H1 (cell line): ENCODE measurements at regions not wholly inside any gene's neighbourhood (a gene's known extent, or its start where the extent isn't known, plus 50 kb on each side); places are given as distances from the start of the nearest gene placed in this dataset.

ENCODE experiments used
- CTCF ChIA-PET: fragments of 300-600 bp; sonication (Branson Sonifier 250); formaldehyde crosslinking; loops from one replicate; lab custom pipeline; 2021; ENCODE audit not compliant: partially characterized antibody; lab: Charles Lee
- POLR2A ChIA-PET: fragments of 300-600 bp; sonication (Branson Sonifier 250); formaldehyde crosslinking; loops from one replicate; lab custom pipeline; 2021; ENCODE audit warnings: inconsistent platforms; ENCODE audit not compliant: partially characterized antibody; lab: Charles Lee
- DNase-seq, 2 experiments: peaks; one replicate each; pipeline versions ENCODE4 v3.0.0 to v3.0.0-alpha.2; 2010 to 2022; ENCODE audit warnings: low spot score in 2 of 2, low read depth in 1 of 2, mixed read lengths in 1 of 2
- FAIRE-seq: peaks from 2 replicates; lab custom pipeline; 2011; peaks lifted over from hg19 to GRCh38; lab: Jason Lieb, UNC
- H2AFZ ChIP-seq: 2 replicates; pipeline ENCODE4 v1.8.1; 2012; ENCODE audit warnings: low read length, inconsistent platforms
- H2AK5ac ChIP-seq: 2 replicates; pipeline ENCODE4 v1.6.1; 2013; ENCODE audit warnings: low read depth, low read length
- H2BK120ac ChIP-seq: replicated peaks from 2 replicates; pipeline ENCODE3; 2013; ENCODE audit warnings: low read depth, low read length, inconsistent platforms
- H2BK12ac ChIP-seq: 2 replicates; pipeline ENCODE4 v1.6.1; 2013; ENCODE audit warnings: low read depth, low read length
- H2BK15ac ChIP-seq: 2 replicates; pipeline ENCODE4 v1.6.1; 2013; ENCODE audit warnings: low read length
- H2BK20ac ChIP-seq: 2 replicates; pipeline ENCODE4 v1.6.1; 2013; ENCODE audit warnings: low read length
- H2BK5ac ChIP-seq: 2 replicates; pipeline ENCODE4 v1.6.1; 2013; ENCODE audit warnings: low read depth, low read length
- H3K14ac ChIP-seq: 2 replicates; pipeline ENCODE4 v1.6.1; 2013; ENCODE audit warnings: inconsistent platforms; ENCODE audit not compliant: insufficient read length
- H3K18ac ChIP-seq: 2 replicates; pipeline ENCODE4 v1.6.1; 2013; ENCODE audit warnings: low read length; ENCODE audit errors: extremely low read depth
- H3K23ac ChIP-seq: 2 replicates; pipeline ENCODE4 v1.6.1; 2013; ENCODE audit warnings: inconsistent platforms; ENCODE audit not compliant: insufficient read length
- H3K23me2 ChIP-seq: 2 replicates; pipeline ENCODE4 v1.6.1; 2013; ENCODE audit warnings: low read depth, low read length
- H3K27ac ChIP-seq: 2 replicates; pipeline ENCODE4 v1.6.1; 2011; ENCODE audit warnings: low read depth, low read length, inconsistent platforms
- H3K27me3 ChIP-seq, 4 experiments: replicated peaks in 1 of 4; 1 replicate in 1 of 4; 2 replicates in 3 of 4; pipeline versions ENCODE4 v1.6.1 to v1.8.1; 2011 to 2013; ENCODE audit warnings: low read length in 3 of 4, mild to moderate bottlenecking in 3 of 4, inconsistent platforms in 2 of 4, mixed read lengths in 2 of 4, moderate library complexity in 1 of 4; ENCODE audit not compliant: control insufficient read depth in 3 of 4, insufficient read depth in 3 of 4; ENCODE audit errors: extremely low read depth in 1 of 4
- H3K36me3 ChIP-seq, 4 experiments: 2 replicates each; pipeline versions ENCODE4 v1.6.1 to v1.8.1; 2011 to 2013; ENCODE audit warnings: mild to moderate bottlenecking in 4 of 4, low read length in 3 of 4, moderate library complexity in 2 of 4, control low read depth in 1 of 4, inconsistent platforms in 1 of 4; ENCODE audit not compliant: insufficient read depth in 4 of 4, control insufficient read depth in 2 of 4
- H3K4ac ChIP-seq: replicated peaks from 2 replicates; pipeline ENCODE3; 2013; ENCODE audit warnings: low read length, low read depth, mixed read lengths, inconsistent platforms; ENCODE audit not compliant: insufficient read length
- H3K4me1 ChIP-seq, 4 experiments: replicated peaks in 1 of 4; 1 replicate in 1 of 4; 2 replicates in 3 of 4; pipeline versions ENCODE4 v1.6.1 to v1.8.1; 2011 to 2013; ENCODE audit warnings: low read length in 3 of 4, inconsistent platforms in 2 of 4, mixed read lengths in 1 of 4; ENCODE audit not compliant: insufficient read depth in 4 of 4, control insufficient read depth in 3 of 4
- H3K4me2 ChIP-seq, 2 experiments: 2 replicates each; pipeline versions ENCODE4 v1.6.1 to v1.8.1; 2011 to 2013; ENCODE audit warnings: low read depth in 2 of 2, low read length in 2 of 2, control low read depth in 1 of 2, inconsistent platforms in 1 of 2, mild to moderate bottlenecking in 1 of 2; ENCODE audit not compliant: insufficient read depth in 1 of 2
- H3K4me3 ChIP-seq, 4 experiments: fragments of 200-600, 300-600 bp in 1 of 4; sonication (generic), shearing (Covaris generic), sonication (Bioruptor Twin) in 1 of 4; 2 replicates each; pipeline versions ENCODE4 v1.5.1 to v1.8.1; 2011 to 2016; ENCODE audit warnings: low read length in 4 of 4, low read depth in 3 of 4, control low read depth in 2 of 4, inconsistent platforms in 2 of 4, mild to moderate bottlenecking in 2 of 4, mixed read lengths in 1 of 4, moderate library complexity in 1 of 4; ENCODE audit not compliant: insufficient read depth in 2 of 4; ENCODE audit errors: extremely low read depth in 1 of 4
- H3K56ac ChIP-seq: replicated peaks from 2 replicates; pipeline ENCODE3; 2013; ENCODE audit warnings: low read depth, mild to moderate bottlenecking, mixed read lengths, low read length, inconsistent platforms; ENCODE audit not compliant: insufficient read length
- H3K79me1 ChIP-seq: 2 replicates; pipeline ENCODE4 v1.6.1; 2013; ENCODE audit warnings: low read depth, low read length, control low read depth
- H3K79me2 ChIP-seq, 2 experiments: 2 replicates each; pipeline versions ENCODE4 v1.6.1 to v1.8.1; 2012 to 2013; ENCODE audit warnings: low read length in 2 of 2, mild to moderate bottlenecking in 2 of 2, inconsistent platforms in 1 of 2; ENCODE audit not compliant: insufficient read depth in 2 of 2, control insufficient read depth in 1 of 2
- H3K9ac ChIP-seq, 4 experiments: replicated peaks in 1 of 4; 1 replicate in 1 of 4; 2 replicates in 3 of 4; pipeline versions ENCODE4 v1.6.1 to v1.8.1; 2011 to 2013; ENCODE audit warnings: low read depth in 3 of 4, low read length in 3 of 4, control low read depth in 2 of 4, mild to moderate bottlenecking in 2 of 4, moderate library complexity in 2 of 4, inconsistent platforms in 1 of 4; ENCODE audit errors: extremely low read depth in 1 of 4
- H3K9me3 ChIP-seq, 2 experiments: 2 replicates each; pipeline versions ENCODE4 v1.6.1 to v1.8.1; 2012 to 2013; ENCODE audit warnings: mild to moderate bottlenecking in 2 of 2, moderate library complexity in 2 of 2, control low read depth in 1 of 2, inconsistent platforms in 1 of 2, low read depth in 1 of 2, low read length in 1 of 2, mixed read lengths in 1 of 2; ENCODE audit not compliant: insufficient read depth in 2 of 2
- H4K20me1 ChIP-seq, 2 experiments: replicated peaks in 1 of 2; 2 replicates each; pipeline versions ENCODE3 to v1.8.1; 2011 to 2013; ENCODE audit warnings: inconsistent platforms in 2 of 2, low read length in 2 of 2, mild to moderate bottlenecking in 1 of 2; ENCODE audit not compliant: insufficient read depth in 2 of 2, control insufficient read depth in 1 of 2
- H4K5ac ChIP-seq: 2 replicates; pipeline ENCODE4 v1.6.1; 2013; ENCODE audit warnings: low read length, low read depth, mixed read lengths, inconsistent platforms; ENCODE audit not compliant: insufficient read length
- H4K8ac ChIP-seq: 2 replicates; pipeline ENCODE4 v1.8.0; 2013; ENCODE audit warnings: mild to moderate bottlenecking, moderate library complexity, low read length, inconsistent platforms; ENCODE audit not compliant: insufficient read depth; ENCODE audit errors: extremely low read depth
- H4K91ac ChIP-seq: replicated peaks from 2 replicates; pipeline ENCODE3; 2013; ENCODE audit warnings: low read length, mixed read lengths, inconsistent platforms; ENCODE audit not compliant: insufficient read length
- ATF3 ChIP-seq: IDR thresholded peaks from 2 replicates; pipeline ENCODE4 v1.6.1; 2011; ENCODE audit warnings: low read depth, mild to moderate bottlenecking, low read length; ENCODE audit not compliant: insufficient read depth
- BACH1 ChIP-seq: IDR thresholded peaks from 2 replicates; pipeline ENCODE4 v1.6.1; 2012; ENCODE audit warnings: low read length, improper control_type of control experiment
- CBX5 ChIP-seq: fragments of 300-800, 300-1000 bp; sonication (generic); IDR thresholded peaks from 2 replicates; pipeline ENCODE4 v1.7.1; 2016; ENCODE audit warnings: antibody characterized with exemption, low read length, low read depth
- CEBPB ChIP-seq: IDR thresholded peaks from 2 replicates; pipeline ENCODE4 v1.6.1; 2012; ENCODE audit warnings: low read depth, low read length
- GTF2F1 ChIP-seq: IDR thresholded peaks from 2 replicates; pipeline ENCODE4 v1.6.1; 2012; ENCODE audit warnings: low read depth, low read length, improper control_type of control experiment, borderline replicate concordance
- HDAC6 ChIP-seq: IDR thresholded peaks from one replicate; pipeline ENCODE4 v1.7.1; 2012; ENCODE audit warnings: low read depth, mild to moderate bottlenecking, inconsistent platforms, low read length, moderate library complexity
- JUND ChIP-seq: IDR thresholded peaks from 2 replicates; pipeline ENCODE4 v1.6.1; 2011; ENCODE audit warnings: mild to moderate bottlenecking, improper control_type of control experiment, low read length
- KDM5A ChIP-seq: fragments of 200-600 bp; IDR thresholded peaks from 2 replicates; pipeline ENCODE4 v1.7.1; 2012; ENCODE audit warnings: mild to moderate bottlenecking, low read length, inconsistent platforms, mixed read lengths
- PHF8 ChIP-seq: fragments of 200-600 bp; sonication (generic); conservative IDR thresholded peaks from 2 replicates; pipeline ENCODE4 v1.7.1; 2012; ENCODE audit warnings: low read depth, mild to moderate bottlenecking, inconsistent platforms, low read length, moderate library complexity
- SP2 ChIP-seq: IDR thresholded peaks from 2 replicates; pipeline ENCODE4 v1.6.1; 2012; ENCODE audit warnings: mild to moderate bottlenecking, low read length, inconsistent platforms
- SRF ChIP-seq: IDR thresholded peaks from 2 replicates; pipeline ENCODE4 v1.6.1; 2011; ENCODE audit warnings: mild to moderate bottlenecking, low read depth, low read length, moderate library complexity
- SUZ12 ChIP-seq: fragments of 200-600 bp; sonication (generic); IDR thresholded peaks from 2 replicates; pipeline ENCODE4 v1.6.1; 2012; ENCODE audit warnings: mild to moderate bottlenecking, inconsistent platforms, low read length, moderate library complexity, mixed read lengths
- TBP ChIP-seq: IDR thresholded peaks from 2 replicates; pipeline ENCODE4 v1.6.1; 2011; ENCODE audit warnings: low read depth, low read length, improper control_type of control experiment
- ZNF274 ChIP-seq: IDR thresholded peaks from 2 replicates; pipeline ENCODE4 v1.7.0; 2012; ENCODE audit warnings: low read length, borderline replicate concordance; ENCODE audit errors: extremely low read depth
- WGBS, 2 experiments: shearing (Covaris generic) in 1 of 2; methylation state at CpG; one replicate each; pipeline versions ENCODE4 v1.1.6 to v1.1.7; 2013 to 2015; ENCODE audit warnings: low lambda C conversion rate in 2 of 2, mixed read lengths in 2 of 2, inconsistent platforms in 1 of 2, low coverage in 1 of 2, missing lambda C conversion rate in 1 of 2; ENCODE audit not compliant: insufficient replicate concordance in 2 of 2, insufficient coverage in 1 of 2, insufficient read length in 1 of 2; ENCODE audit errors: extremely low coverage in 1 of 2, missing lambda C conversion rate in 1 of 2; 5-methylcytosine and 5-hydroxymethylcytosine counted together

- ChIA-PET CTCF (no interaction called here), POLR2A (no interaction called here)
- Histone ChIP-seq H2BK20ac (no peak overlapping the region), H2BK12ac (no peak overlapping the region), H3K36me3 (no peaks in the 10 kb centered on the region), H3K18ac (no peak overlapping the region), H3K4me2 (no peak overlapping the region), H2BK120ac (no peak overlapping the region), H3K4me3 (no peak overlapping the region), H3K27ac (no peak overlapping the region), H3K4me1 (peaks cover 0 to 11% (median 6%) of the 10 kb centered on the region in 4 experiments; a peak in 4 of 7 replicates), H3K79me1 (no peaks in the 10 kb centered on the region), H3K14ac (no peak overlapping the region), H2AK5ac (no peak overlapping the region), H3K4ac (no peak overlapping the region), H2BK5ac (no peak overlapping the region), H4K5ac (no peak overlapping the region), H3K23me2 (no peaks in the 10 kb centered on the region), H2AFZ (no peak overlapping the region), H3K9ac (no peak overlapping the region), H4K8ac (no peak overlapping the region), H3K23ac (no peak overlapping the region), H4K91ac (no peak overlapping the region), H3K27me3 (no peaks in the 10 kb centered on the region), H4K20me1 (no peaks in the 10 kb centered on the region), H2BK15ac (no peak overlapping the region), H3K9me3 (no peaks in the 10 kb centered on the region), H3K79me2 (no peaks in the 10 kb centered on the region), H3K56ac (no peak overlapping the region)
- FAIRE-seq (no peak), DNase-seq (no peak)
- TF ChIP-seq JUND, result no peak
- no peak for TF ChIP-seq ZNF274
- no peak for TF ChIP-seq SUZ12
- TF ChIP-seq CEBPB, result no peak
- TF ChIP-seq PHF8, result no peak
- TF ChIP-seq ATF3, result no peak
- TF ChIP-seq CBX5, result no peak
- TF ChIP-seq KDM5A, result no peak
- TF ChIP-seq GTF2F1, result no peak
- no peak for TF ChIP-seq BACH1
- TF ChIP-seq HDAC6, result no peak
- no peak for TF ChIP-seq TBP
- no peak for TF ChIP-seq SRF
- TF ChIP-seq SP2, result no peak
- WGBS, 2 experiments, result 86% methylated on average over 6 of the region's 6 CpGs; no CpG with 5 or more reads in 1 of the 2 experiments
Measured at GRCh38 chr5:125205601-125206225, 459.3 kb upstream of the ZNF608 start.
